MCF 10A (cell line): ENCODE measurements at regions not wholly inside any gene's neighbourhood (a gene's known extent, or its start where the extent isn't known, plus 50 kb on each side); places are given as distances from the start of the nearest gene placed in this dataset.

Experiments
- BruUV-seq: library from RNA; stranded (reverse); fragments of 400-500 nt; replicated peaks from 2 replicates; lab custom pipeline; 2021; lab: Mats Ljungman, UMichigan
- CTCF ChIA-PET: fragments of 300-600 bp; sonication (Branson Sonifier 250); formaldehyde crosslinking; extraction: SDS; loops from one replicate; lab custom pipeline; 2021; ENCODE audit warnings: antibody characterized with exemption, inconsistent platforms; lab: Yijun Ruan, JAX
- POLR2A ChIA-PET: fragments of 300-600, 350-650 bp; sonication (Branson Sonifier 250); formaldehyde crosslinking; extraction: SDS; loops from one replicate; lab custom pipeline; 2020; ENCODE audit warnings: antibody characterized with exemption, inconsistent platforms; lab: Yijun Ruan, JAX
- DNase-seq: peaks from one replicate; pipeline ENCODE4 v3.0.0-alpha.2; 2018; ENCODE audit not compliant: unreplicated experiment
- H3K27ac Mint-ChIP-seq: one replicate; pipeline ENCODE4 v1.8.0; 2022; ENCODE audit warnings: mild to moderate bottlenecking, low read depth, mixed read lengths; ENCODE audit not compliant: unreplicated experiment
- H3K27me3 Mint-ChIP-seq: one replicate; pipeline ENCODE4 v1.8.0; 2022; ENCODE audit warnings: mixed read lengths; ENCODE audit not compliant: insufficient read depth, unreplicated experiment
- H3K36me3 Mint-ChIP-seq: one replicate; pipeline ENCODE4 v1.8.0; 2022; ENCODE audit warnings: mild to moderate bottlenecking, moderate library complexity, mixed read lengths; ENCODE audit not compliant: insufficient read depth, unreplicated experiment
- H3K4me1 Mint-ChIP-seq: one replicate; pipeline ENCODE4 v1.8.0; 2022; ENCODE audit warnings: mixed read lengths; ENCODE audit not compliant: insufficient read depth, unreplicated experiment
- H3K4me3 Mint-ChIP-seq: one replicate; pipeline ENCODE4 v1.8.0; 2022; ENCODE audit warnings: mild to moderate bottlenecking, moderate library complexity, mixed read lengths; ENCODE audit not compliant: unreplicated experiment
- H3K9me3 Mint-ChIP-seq: one replicate; pipeline ENCODE4 v1.8.0; 2022; ENCODE audit warnings: mixed read lengths; ENCODE audit not compliant: unreplicated experiment
- CTCF ChIP-seq: fragments of 200-600 bp; IDR thresholded peaks from one replicate; pipeline ENCODE4 v1.8.0; 2022; ENCODE audit warnings: antibody characterized with exemption, mild to moderate bottlenecking; ENCODE audit not compliant: unreplicated experiment
- intact Hi-C: fragments of 100-400 bp; cut with micrococcal nuclease; formaldehyde crosslinking; loops from 2 replicates; pipeline ENCODE4 v1.14.1; 2022

DNA sequence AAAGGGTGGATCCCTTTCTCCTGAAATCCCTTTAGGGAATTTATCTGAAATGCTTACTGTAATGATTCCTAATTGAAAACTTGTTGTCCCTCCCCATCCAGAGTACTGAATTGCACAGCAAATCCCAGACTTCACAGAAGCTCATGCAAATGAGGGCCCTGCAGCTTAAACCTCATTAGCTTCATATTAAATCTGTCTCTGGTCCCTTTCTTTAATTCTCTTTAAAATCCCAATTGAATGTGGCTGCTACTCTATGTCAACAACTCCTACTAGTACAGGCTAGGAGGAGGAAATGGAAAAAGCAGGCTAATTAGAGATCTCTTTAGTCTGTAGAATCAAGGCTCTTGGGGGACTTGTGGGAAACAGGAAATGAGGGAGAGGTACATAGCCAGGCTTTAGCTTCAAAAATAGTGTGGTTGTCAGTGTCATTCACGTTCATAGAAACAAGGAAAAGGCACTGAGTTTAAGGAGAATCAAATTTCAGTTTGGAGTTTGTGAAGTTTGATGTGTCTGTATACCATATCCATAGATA, 191.3 kb upstream of the PRDM9 start:
- ChIA-PET POLR2A (interaction anchor here (0.6 kb wide), 1 partner anchor 11 kb away, joined by 3 read pairs; no protein-coding TSS in a partner anchor), CTCF (interaction anchor here (0.7 kb wide), 1 partner anchor 184 kb away, joined by 3 read pairs; no protein-coding TSS in a partner anchor)
- no peak overlapping the region for H3K4me3 Mint-ChIP-seq
- H3K27me3 Mint-ChIP-seq: no peaks in the 10 kb centered on the region
- TF ChIP-seq CTCF: no peak
- intact Hi-C loops: no loop called here
- H3K36me3 Mint-ChIP-seq: no peaks in the 10 kb centered on the region
- H3K4me1 Mint-ChIP-seq: peaks cover 14% of the 10 kb centered on the region
- H3K9me3 Mint-ChIP-seq: no peaks in the 10 kb centered on the region
- BruUV-seq: no TSS peak
- no peak overlapping the region for H3K27ac Mint-ChIP-seq
- DNase-seq: no peak

DNA sequence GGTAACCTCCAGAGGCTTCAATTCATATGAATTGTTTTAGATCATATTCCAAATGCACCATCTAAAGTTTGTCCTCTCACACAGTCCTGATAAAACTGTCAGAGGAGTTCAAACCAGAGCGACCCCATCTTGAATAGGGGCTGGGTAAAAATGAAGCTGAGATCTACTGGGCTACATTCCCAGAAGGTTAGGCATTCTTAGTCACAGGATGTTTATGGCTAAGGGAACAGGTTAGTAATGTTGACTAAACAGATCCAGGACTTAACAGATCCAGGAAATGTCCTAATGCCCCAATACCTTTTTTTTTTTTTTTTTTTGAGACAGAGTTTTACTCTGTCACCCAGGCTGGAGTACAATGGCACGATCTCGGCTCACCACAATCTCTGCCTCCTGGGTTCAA, 192.6 kb upstream of the PRDM9 start:
- ChIA-PET POLR2A (interaction anchor here (0.6 kb wide), 1 partner anchor 10 kb away, joined by 4 read pairs; no protein-coding TSS in a partner anchor), CTCF (no interaction called here)
- TF ChIP-seq CTCF: no peak
- DNase-seq: peak; percentile 63
- intact Hi-C loops: no loop called here
- Mint-ChIP-seq H3K36me3 (no peaks in the 10 kb centered on the region), H3K4me1 (peaks cover 14% of the 10 kb centered on the region), H3K27ac (no peak overlapping the region), H3K27me3 (no peaks in the 10 kb centered on the region), H3K9me3 (no peaks in the 10 kb centered on the region), H3K4me3 (no peak overlapping the region)
- BruUV-seq: no TSS peak

DNA sequence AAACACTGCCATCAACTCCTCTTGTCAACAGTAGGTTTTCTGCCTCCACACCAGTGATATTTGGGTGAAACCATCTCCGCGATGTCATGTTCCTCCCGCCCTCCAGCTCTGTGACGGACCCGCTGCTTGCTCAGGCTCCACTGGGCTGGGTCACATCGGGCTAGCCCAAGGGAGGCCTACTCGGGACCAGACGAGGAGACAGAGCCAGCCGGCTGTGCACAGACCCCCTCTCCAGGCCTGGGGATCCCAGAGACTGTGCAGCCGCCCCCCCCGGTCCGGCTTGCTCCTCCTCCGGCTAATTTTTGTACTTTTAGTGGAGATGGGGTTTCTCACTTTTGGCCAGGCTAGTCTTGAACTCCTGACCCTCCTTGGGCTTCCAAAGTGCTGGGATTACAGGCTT, 202.4 kb upstream of the PRDM9 start:
- ChIA-PET POLR2A (no interaction called here), CTCF (interaction anchor here (0.7 to 1.2 kb wide), 2 partner anchors 19 to 54 kb away, joined by 3 read pairs; no protein-coding TSS in a partner anchor)
- intact Hi-C loops: no loop called here
- Mint-ChIP-seq H3K36me3 (no peaks in the 10 kb centered on the region), H3K27ac (no peak overlapping the region), H3K4me3 (no peak overlapping the region), H3K4me1 (no peaks in the 10 kb centered on the region), H3K9me3 (no peaks in the 10 kb centered on the region), H3K27me3 (no peaks in the 10 kb centered on the region)
- no peak for DNase-seq
- TF ChIP-seq CTCF: no peak
- no TSS peak for BruUV-seq

DNA sequence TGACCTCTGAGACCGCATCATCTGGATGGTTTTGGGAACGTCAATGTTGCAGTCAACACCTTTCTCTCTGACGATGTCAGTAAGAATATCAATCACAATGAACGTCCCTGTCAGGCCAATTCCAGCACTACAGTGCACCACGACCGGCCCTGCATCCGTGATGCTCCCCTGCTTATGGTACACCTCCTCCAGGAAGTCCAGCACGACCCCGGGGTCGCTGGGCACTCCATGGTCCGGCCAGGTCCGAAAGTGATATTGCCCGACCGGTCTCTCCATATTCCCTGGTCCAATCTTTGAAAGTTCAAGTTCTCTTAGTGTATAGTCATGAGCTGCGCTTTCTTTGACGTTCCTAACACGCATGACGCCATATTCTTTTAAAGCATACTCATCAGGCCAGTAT, 203.6 kb upstream of the PRDM9 start:
- no peaks in the 10 kb centered on the region for H3K9me3 Mint-ChIP-seq
- no peak overlapping the region for H3K4me3 Mint-ChIP-seq
- ChIA-PET CTCF (no interaction called here), POLR2A (no interaction called here)
- no peaks in the 10 kb centered on the region for H3K36me3 Mint-ChIP-seq
- H3K4me1 Mint-ChIP-seq: no peaks in the 10 kb centered on the region
- H3K27ac Mint-ChIP-seq: no peak overlapping the region
- no peaks in the 10 kb centered on the region for H3K27me3 Mint-ChIP-seq
- no peak for TF ChIP-seq CTCF
- BruUV-seq: no TSS peak
- intact Hi-C loops: no loop called here
- no peak for DNase-seq
